ENCODE measurements at regions not wholly inside any gene's neighbourhood (a gene's known extent, or its start where the extent isn't known, plus 50 kb on each side); places are given as distances from the start of the nearest gene placed in this dataset.

DNA sequence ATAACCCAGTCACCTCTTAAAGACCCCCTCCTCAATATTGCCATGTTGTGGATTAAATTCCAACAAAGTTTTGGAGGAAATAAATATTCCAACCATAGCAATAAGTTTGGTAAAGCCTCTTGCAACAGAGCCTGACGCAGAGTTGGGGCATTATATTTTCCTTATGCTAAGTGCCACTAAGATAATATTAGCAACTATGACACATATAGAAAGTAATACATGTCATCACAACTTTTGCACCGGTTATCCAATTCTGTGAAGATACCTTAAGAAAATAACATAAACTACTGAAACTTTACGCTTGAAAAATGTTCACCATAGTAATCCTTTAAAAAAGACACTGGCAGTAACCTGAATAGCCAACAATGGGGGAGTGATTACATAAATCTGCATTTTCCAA, 52.2 kb upstream of the TRERF1 start:
- TF ChIP-seq EZH2 (IDR thresholded peaks at IDR 0.05; ENCODE audit: low read depth, unreplicated experiment) (no peak), POLR2AphosphoS5 (IDR thresholded peaks at IDR 0.05; ENCODE audit: low read depth) (no peak), EZH2phosphoT487 (IDR thresholded peaks at IDR 0.05; ENCODE audit: unreplicated experiment) (no peak), NANOG (IDR thresholded peaks at IDR 0.05; ENCODE audit: borderline replicate concordance) (no peak), JUNB (IDR thresholded peaks at IDR 0.05; ENCODE audit: unreplicated experiment) (no peak), STAT1 (IDR thresholded peaks at IDR 0.05; ENCODE audit: unreplicated experiment) (no peak), ETS1 (IDR thresholded peaks at IDR 0.05) (no peak), CREB1 (CRISPR knock-in tag; IDR thresholded peaks at IDR 0.05; ENCODE audit: low read depth) (no peak), ZNF114 (CRISPR knock-in tag; IDR thresholded peaks at IDR 0.05) (no peak), ZNF331 (CRISPR knock-in tag; IDR thresholded peaks at IDR 0.05; ENCODE audit: low read depth) (no peak)
- TF ChIP-seq, protein P1, sequence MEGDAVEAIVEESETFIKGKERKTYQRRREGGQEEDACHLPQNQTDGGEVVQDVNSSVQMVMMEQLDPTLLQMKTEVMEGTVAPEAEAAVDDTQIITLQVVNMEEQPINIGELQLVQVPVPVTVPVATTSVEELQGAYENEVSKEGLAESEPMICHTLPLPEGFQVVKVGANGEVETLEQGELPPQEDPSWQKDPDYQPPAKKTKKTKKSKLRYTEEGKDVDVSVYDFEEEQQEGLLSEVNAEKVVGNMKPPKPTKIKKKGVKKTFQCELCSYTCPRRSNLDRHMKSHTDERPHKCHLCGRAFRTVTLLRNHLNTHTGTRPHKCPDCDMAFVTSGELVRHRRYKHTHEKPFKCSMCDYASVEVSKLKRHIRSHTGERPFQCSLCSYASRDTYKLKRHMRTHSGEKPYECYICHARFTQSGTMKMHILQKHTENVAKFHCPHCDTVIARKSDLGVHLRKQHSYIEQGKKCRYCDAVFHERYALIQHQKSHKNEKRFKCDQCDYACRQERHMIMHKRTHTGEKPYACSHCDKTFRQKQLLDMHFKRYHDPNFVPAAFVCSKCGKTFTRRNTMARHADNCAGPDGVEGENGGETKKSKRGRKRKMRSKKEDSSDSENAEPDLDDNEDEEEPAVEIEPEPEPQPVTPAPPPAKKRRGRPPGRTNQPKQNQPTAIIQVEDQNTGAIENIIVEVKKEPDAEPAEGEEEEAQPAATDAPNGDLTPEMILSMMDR (conservative IDR thresholded peaks at IDR 0.05; ENCODE audit: low read depth in 2 of 2) = no peak
- TF ChIP-seq, protein P2, sequence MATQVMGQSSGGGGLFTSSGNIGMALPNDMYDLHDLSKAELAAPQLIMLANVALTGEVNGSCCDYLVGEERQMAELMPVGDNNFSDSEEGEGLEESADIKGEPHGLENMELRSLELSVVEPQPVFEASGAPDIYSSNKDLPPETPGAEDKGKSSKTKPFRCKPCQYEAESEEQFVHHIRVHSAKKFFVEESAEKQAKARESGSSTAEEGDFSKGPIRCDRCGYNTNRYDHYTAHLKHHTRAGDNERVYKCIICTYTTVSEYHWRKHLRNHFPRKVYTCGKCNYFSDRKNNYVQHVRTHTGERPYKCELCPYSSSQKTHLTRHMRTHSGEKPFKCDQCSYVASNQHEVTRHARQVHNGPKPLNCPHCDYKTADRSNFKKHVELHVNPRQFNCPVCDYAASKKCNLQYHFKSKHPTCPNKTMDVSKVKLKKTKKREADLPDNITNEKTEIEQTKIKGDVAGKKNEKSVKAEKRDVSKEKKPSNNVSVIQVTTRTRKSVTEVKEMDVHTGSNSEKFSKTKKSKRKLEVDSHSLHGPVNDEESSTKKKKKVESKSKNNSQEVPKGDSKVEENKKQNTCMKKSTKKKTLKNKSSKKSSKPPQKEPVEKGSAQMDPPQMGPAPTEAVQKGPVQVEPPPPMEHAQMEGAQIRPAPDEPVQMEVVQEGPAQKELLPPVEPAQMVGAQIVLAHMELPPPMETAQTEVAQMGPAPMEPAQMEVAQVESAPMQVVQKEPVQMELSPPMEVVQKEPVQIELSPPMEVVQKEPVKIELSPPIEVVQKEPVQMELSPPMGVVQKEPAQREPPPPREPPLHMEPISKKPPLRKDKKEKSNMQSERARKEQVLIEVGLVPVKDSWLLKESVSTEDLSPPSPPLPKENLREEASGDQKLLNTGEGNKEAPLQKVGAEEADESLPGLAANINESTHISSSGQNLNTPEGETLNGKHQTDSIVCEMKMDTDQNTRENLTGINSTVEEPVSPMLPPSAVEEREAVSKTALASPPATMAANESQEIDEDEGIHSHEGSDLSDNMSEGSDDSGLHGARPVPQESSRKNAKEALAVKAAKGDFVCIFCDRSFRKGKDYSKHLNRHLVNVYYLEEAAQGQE (IDR thresholded peaks at IDR 0.05; ENCODE audit: unreplicated experiment) = no peak
- TF ChIP-seq, protein P3, sequence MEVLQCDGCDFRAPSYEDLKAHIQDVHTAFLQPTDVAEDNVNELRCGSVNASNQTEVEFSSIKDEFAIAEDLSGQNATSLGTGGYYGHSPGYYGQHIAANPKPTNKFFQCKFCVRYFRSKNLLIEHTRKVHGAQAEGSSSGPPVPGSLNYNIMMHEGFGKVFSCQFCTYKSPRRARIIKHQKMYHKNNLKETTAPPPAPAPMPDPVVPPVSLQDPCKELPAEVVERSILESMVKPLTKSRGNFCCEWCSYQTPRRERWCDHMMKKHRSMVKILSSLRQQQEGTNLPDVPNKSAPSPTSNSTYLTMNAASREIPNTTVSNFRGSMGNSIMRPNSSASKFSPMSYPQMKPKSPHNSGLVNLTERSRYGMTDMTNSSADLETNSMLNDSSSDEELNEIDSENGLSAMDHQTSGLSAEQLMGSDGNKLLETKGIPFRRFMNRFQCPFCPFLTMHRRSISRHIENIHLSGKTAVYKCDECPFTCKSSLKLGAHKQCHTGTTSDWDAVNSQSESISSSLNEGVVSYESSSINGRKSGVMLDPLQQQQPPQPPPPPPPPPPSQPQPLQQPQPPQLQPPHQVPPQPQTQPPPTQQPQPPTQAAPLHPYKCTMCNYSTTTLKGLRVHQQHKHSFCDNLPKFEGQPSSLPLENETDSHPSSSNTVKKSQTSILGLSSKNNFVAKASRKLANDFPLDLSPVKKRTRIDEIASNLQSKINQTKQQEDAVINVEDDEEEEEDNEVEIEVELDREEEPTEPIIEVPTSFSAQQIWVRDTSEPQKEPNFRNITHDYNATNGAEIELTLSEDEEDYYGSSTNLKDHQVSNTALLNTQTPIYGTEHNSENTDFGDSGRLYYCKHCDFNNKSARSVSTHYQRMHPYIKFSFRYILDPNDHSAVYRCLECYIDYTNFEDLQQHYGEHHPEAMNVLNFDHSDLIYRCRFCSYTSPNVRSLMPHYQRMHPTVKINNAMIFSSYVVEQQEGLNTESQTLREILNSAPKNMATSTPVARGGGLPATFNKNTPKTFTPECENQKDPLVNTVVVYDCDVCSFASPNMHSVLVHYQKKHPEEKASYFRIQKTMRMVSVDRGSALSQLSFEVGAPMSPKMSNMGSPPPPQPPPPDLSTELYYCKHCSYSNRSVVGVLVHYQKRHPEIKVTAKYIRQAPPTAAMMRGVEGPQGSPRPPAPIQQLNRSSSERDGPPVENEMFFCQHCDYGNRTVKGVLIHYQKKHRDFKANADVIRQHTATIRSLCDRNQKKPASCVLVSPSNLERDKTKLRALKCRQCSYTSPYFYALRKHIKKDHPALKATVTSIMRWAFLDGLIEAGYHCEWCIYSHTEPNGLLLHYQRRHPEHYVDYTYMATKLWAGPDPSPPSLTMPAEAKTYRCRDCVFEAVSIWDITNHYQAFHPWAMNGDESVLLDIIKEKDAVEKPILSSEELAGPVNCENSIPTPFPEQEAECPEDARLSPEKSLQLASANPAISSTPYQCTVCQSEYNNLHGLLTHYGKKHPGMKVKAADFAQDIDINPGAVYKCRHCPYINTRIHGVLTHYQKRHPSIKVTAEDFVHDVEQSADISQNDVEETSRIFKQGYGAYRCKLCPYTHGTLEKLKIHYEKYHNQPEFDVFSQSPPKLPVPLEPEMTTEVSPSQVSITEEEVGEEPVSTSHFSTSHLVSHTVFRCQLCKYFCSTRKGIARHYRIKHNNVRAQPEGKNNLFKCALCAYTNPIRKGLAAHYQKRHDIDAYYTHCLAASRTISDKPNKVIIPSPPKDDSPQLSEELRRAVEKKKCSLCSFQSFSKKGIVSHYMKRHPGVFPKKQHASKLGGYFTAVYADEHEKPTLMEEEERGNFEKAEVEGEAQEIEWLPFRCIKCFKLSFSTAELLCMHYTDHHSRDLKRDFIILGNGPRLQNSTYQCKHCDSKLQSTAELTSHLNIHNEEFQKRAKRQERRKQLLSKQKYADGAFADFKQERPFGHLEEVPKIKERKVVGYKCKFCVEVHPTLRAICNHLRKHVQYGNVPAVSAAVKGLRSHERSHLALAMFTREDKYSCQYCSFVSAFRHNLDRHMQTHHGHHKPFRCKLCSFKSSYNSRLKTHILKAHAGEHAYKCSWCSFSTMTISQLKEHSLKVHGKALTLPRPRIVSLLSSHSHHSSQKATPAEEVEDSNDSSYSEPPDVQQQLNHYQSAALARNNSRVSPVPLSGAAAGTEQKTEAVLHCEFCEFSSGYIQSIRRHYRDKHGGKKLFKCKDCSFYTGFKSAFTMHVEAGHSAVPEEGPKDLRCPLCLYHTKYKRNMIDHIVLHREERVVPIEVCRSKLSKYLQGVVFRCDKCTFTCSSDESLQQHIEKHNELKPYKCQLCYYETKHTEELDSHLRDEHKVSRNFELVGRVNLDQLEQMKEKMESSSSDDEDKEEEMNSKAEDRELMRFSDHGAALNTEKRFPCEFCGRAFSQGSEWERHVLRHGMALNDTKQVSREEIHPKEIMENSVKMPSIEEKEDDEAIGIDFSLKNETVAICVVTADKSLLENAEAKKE (CRISPR knock-in tag; IDR thresholded peaks at IDR 0.05) = no peak
